HL-60 (cell line): ENCODE measurements at regions not wholly inside any gene's neighbourhood (a gene's known extent, or its start where the extent isn't known, plus 50 kb on each side); places are given as distances from the start of the nearest gene placed in this dataset.

Source experiments
- POLR2AphosphoS5 ChIP-seq: IDR thresholded peaks from 2 replicates; pipeline ENCODE4 v1.6.1; 2012; ENCODE audit warnings: low read depth
- SPI1 ChIP-seq: IDR thresholded peaks from 2 replicates; pipeline ENCODE4 v1.6.1; 2012; ENCODE audit warnings: low read depth, mild to moderate bottlenecking, borderline replicate concordance
- TF ChIP-seq, protein P1 (sequence below): IDR thresholded peaks from one replicate; pipeline ENCODE4 v1.5.1; 2011; ENCODE audit warnings: low read length, control low read depth, inconsistent platforms; ENCODE audit not compliant: insufficient read depth

DNA sequence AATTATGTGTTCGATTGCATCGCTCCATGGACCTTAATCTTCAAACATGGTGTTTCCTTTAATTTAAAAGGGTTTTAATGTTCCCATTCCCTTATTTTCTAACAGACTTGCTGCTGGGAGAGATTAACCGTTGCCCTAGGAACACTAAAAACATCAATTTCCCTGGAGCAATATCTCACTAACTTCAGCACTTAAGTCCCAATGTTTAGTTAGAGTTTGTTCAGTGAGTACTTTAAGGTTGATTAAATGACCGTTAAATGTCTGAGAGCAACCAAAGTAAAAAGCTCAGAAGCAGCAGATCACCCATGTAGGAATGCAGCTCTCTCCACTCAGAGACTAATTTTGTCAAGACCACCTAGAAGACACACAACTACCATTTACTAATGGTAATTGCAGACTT is 111.2 kb upstream of the PDE5A start:
- TF ChIP-seq, protein P1, sequence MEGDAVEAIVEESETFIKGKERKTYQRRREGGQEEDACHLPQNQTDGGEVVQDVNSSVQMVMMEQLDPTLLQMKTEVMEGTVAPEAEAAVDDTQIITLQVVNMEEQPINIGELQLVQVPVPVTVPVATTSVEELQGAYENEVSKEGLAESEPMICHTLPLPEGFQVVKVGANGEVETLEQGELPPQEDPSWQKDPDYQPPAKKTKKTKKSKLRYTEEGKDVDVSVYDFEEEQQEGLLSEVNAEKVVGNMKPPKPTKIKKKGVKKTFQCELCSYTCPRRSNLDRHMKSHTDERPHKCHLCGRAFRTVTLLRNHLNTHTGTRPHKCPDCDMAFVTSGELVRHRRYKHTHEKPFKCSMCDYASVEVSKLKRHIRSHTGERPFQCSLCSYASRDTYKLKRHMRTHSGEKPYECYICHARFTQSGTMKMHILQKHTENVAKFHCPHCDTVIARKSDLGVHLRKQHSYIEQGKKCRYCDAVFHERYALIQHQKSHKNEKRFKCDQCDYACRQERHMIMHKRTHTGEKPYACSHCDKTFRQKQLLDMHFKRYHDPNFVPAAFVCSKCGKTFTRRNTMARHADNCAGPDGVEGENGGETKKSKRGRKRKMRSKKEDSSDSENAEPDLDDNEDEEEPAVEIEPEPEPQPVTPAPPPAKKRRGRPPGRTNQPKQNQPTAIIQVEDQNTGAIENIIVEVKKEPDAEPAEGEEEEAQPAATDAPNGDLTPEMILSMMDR = no peak
- no peak for TF ChIP-seq SPI1
- TF ChIP-seq POLR2AphosphoS5 = no peak
